GM18867 (cell line): ENCODE measurements at regions not wholly inside any gene's neighbourhood (a gene's known extent, or its start where the extent isn't known, plus 50 kb on each side); places are given as distances from the start of the nearest gene placed in this dataset.
"Not testable (repeated sequence)": the region's sequence is repeated elsewhere in the genome, so short reads cannot be mapped to it uniquely, and the experiment has no call there.

Experiments
- ATAC-seq: cut with Tn5 transposase; IDR thresholded peaks from one replicate; pipeline ENCODE4 v1.9.1; 2021; ENCODE audit warnings: mild to moderate bottlenecking, moderate library complexity; ENCODE audit not compliant: unreplicated experiment

DNA sequence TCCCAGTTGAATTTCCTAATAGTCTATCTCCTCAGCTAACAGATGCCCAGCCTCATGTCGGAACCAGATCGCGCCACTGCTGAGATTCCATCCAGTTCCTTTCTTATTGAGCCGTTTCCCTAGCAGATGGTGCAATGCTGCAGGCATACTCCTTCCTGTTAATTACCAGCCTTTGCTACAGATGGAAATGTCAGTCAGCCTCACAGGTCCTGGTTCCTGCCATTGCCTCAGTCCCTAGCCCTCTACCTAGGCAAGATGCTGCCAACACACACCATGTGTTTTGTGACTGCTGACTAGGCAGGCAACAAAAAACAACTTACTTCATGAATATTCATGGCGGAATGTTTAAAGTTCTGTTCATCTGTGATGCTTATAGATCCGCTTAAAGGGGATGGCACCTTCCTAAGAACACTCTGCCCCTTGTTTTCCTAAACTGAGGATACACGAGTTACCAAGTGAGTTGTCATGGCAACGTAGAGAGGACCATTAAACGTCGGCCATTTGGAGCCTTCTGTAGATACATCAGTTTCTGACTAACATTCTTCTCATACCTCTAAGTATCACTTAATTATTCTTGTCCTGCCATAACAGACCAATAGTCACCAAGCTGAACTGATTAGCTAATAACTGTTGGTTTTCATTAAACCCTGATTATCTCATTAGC, 749.5 kb downstream of the RNF144A start:
- no peak for ATAC-seq

DNA sequence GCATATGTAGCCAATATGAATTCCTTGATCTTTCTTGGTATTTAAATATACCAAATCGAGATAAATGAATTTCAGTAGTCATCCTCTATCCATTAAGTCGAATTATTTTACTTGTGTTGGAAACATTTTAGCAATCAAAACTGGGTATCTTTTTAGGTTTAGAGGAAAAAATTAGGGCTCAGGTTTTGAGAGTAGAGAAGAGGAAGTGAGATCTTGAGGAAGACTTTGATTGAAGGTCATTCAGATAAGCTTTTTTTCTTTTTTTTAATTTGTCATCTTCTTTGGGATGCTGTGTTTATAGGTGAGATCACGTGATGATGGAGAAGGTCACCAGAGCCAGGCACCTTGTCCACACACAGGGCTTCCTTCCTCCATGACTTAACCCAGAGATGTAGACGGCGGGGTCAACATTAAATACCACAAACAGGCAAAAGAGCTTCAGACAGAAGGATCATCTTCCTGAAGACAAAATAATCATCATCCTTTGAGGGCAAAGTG, 750.1 kb downstream of the RNF144A start:
- ATAC-seq: no peak

DNA sequence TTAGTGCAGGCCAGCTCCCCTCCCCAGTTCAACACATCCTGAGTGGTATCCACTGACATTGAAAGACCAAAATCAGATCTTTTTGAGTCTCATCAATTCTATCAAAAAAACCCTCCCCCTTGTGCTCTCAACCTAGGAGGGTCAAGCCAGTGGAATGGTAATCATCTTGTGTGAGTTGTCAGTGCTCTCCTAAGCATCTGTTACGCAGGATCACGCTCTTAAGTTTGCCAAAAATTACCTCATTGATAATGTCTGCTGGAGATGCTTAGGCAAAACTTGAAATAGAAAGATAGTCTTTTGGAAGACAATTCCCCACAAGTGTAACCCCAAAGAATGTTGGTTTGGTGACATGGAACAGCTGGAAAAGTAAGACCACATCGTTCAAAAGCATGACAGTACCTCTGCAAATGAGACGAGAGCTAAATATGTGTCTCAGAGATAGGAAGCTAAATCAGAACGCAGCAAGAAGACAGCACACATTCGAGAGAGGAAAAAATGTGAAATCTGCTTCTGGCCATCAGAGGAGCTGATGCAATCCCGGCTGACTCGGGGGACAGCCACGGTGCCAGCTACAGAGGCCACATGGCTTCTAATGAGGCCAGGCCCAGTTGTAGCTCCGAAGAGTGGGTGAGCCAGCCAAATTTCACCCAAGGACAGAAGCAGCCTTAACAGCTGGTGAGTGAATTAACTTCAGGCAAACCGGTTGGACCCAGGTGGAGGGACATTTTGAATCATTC, 753.9 kb downstream of the RNF144A start:
- ATAC-seq: no peak

DNA sequence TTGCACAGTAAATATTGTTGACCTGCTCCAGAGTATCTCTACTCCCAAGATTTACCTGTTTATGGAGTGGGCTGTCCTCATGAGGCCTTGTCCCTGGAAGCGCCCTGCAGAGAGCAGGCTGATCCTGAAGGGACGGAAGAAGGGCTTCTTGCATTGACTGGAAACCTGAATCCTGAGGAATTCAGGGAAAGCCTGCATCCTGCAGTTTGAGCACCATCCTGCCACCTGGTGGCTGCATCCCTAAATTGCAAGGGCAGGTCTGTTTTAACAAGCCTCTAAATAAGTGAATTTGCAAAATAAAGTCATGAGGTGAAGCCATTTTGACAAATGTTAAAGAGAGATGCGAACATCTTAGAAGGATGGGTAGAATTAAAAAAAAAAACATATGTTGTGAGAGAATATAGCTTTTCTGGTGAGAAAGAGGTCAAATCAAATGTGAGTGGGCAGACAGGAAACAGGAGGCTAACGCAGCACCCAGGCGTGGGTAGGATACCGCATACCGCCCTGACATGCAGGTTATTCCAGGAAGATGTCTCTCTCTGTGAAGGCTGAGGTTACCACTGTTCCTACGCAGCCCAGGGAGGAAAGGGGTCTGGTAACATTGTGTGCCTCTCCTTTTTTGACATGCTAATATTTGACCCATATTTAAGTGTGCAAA, 754.9 kb downstream of the RNF144A start:
- no peak for ATAC-seq

DNA sequence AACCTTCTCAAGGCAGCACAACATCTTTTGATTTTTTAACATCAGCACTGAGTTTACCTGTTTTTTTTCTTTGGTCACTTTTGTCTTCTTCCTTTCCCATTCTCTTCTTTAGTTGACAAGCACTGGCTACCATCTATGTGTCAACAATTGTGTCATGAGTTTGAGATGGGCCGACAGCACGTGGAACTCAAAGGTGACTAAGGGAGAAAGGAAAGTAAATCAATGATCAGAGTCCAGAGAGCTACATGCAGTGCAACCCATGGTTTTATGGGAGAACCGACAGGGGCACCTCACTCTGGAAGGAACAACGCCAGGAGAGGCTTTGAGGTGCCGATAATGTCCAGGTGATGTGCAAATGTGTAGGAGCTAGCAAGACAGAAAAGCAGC, 755.5 kb downstream of the RNF144A start:
- ATAC-seq: no peak

DNA sequence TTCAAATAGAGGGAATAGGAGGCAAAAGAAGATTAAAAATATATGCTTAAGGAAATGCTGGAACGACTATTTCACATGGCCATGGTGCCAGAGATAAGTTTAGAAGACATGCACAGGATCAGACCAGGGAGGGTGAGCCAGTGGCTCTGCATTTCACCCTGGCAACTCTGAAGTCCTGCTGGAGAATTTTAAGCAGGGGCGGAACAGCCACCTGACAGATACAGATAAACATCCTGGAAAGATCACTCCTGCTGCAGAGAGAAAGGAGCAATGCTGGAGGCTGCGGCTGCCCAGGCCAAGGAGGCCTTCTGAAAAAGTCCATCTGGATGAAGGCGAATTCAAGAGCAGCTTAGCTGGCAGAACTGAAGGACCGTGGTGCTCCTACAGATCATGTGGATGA, 755.9 kb downstream of the RNF144A start:
- ATAC-seq: no peak

DNA sequence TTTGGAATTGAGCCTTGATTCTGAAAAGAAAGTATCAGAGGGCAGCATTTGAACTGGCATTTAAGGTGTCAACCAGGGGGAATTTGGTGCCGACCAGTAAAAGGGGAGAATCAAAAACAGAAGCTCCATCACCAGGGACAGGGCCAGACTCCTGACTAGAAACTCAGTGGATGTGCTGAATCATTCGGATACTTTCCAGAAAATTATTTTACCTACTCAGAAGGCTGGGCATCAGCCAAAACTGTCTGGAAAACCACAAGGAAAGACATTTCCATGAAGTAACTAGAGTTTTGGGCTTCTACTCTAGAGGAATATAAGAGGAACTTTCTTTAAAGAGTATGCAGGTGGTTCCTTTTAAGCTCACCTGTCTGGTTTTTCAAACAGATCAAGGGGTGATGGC, 756.6 kb downstream of the RNF144A start:
- no peak for ATAC-seq

DNA sequence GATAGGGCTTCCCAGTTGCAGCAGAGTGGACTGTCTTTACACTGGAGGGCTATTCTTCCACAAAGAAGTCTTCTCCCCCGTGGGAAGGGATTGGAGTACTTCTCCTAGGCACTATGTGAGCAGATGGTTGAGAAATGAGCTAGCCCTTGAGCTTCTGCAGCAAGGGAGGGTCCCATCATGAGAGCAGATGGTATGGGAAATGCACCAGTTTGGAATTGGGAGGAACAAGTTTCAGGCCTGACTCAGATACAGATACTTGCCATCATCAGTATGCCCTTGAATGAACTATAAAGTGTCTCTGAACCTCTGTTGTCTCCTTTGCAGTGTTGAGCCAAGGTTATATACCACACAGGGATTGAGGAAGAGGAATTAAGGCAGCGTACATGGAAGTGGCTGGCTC, 757.4 kb downstream of the RNF144A start:
- no peak for ATAC-seq

DNA sequence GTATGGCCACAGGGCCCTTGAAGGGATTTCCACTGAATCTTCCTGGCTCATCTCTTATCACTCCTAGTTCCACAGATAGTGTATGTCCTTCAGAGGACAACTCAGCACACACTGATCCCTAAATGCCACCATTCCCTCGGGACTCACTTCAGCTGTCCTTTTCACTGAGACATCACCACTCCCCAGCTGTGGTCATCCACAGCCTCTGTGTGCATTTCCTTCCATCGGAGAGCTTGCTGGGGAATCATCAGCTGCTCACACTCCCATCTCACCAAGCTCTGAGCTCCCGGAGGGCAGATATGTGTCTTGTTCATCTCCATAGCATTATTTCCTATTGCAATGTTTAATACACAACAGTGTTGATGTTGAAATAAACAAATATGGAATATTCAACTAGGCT, 759.5 kb downstream of the RNF144A start:
- no peak for ATAC-seq

DNA sequence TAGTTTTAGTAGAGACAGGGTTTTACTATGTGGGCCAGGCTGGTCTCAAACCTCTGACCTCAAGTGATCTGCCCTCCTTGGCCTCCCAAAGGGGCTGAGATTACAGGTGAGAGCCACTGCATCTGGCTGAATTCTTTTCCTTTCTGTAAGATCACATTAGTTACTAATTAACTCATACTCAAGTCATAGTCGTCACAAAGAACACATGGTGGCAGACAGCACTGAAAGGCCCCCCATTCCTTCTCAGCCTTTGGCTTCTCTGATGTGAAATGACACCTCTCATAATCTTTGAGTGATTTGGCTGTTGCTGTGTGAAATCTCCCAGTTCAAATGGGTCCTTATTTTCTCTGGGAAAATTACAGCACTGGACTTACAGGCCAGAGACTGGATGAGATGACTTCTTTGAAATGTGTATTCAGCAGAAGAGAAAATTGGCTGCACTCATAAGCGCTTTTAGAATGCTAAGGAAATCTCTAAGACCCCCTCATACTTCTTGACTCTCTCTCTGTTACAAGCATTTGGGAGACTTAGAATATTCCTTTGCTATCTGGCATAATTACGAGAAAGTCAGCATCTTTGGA, 764.8 kb downstream of the RNF144A start:
- ATAC-seq: no peak

DNA sequence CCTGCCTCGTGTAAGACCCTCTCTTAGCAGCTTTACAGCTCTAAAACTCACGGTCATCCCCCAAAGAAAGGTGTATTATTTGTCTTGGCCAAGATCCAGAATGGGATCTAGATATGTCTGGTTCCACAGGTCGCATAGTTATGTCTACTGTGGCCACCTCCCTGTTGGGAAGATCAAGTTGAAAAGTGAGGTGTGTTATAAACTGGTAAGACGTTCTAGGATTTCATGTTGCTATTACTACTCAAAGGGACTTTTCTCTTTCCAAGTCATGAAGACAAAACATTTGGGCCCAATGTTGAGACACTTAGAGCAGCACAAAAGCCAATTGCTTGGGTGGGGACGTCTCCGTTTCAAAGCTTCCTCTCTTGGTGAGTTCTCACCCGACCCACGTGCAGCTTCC, 766.0 kb downstream of the RNF144A start:
- no peak for ATAC-seq

DNA sequence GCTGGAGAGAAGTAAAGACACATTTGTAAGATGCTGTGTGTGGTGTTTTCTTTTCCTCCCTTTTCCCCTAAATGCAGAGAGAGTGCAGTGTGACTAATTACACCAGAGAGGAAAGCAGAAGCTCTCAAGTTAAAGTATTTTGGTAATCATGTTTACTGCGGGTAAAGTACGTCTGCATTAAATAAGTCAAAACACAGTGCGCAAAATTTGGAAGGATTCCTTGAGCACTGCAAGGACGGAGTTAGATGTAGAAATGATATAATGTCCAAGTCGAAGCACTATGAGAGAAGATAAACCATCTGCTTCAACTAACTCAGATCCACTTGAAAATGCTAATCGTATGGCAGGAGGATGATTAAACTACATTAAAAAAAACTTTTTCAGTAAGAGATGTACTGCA, 766.5 kb downstream of the RNF144A start:
- no peak for ATAC-seq

DNA sequence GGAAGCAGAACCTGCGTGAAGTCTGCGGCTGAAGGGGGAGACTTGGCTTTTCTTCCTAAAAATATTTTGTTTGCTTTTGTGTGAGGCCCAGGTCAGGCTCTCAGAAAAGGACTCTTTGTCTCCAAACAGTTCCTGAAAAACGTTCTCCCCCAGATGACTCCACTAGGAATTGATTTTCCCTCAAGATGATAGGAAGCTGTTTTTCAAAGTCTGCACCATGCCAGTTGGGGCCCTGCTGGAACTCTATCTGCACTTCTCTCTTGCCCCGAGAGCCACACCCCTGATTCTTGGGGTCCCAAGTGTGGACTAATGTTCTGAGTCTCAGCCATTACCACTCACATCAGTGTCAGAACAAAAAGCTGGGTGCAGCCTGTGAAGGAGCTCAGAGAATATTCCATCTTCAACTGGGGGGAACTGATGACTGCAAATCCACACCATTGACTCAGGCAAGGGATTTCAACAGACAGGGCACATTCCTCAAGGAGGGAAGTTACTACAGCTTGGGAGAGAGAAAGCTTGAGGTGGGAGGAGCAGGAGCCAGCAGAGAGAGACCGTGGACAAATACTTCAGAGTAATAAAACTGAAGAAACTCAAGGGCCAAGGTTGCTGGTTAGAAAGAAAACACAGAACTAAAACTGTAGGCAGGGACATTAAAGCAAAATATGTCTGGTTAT, 768.3 kb downstream of the RNF144A start:
- ATAC-seq: no peak

DNA sequence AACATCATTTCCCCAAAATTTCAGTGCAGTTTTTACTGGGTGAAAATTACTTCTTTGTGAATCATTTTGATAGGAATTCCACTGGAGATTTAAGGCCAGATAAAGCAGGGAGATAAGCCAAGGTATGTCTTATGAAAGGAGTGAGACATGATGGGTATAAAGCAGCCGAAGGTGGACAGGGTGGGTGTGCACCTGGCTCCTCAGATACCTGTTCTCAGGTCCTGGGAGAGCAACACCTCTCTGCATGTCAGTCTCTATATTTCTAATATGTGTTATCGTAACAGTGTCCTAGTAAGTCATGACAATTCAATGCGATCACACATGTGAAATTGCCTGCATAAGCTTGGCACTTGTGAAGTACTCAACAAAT, 768.8 kb downstream of the RNF144A start:
- no peak for ATAC-seq

DNA sequence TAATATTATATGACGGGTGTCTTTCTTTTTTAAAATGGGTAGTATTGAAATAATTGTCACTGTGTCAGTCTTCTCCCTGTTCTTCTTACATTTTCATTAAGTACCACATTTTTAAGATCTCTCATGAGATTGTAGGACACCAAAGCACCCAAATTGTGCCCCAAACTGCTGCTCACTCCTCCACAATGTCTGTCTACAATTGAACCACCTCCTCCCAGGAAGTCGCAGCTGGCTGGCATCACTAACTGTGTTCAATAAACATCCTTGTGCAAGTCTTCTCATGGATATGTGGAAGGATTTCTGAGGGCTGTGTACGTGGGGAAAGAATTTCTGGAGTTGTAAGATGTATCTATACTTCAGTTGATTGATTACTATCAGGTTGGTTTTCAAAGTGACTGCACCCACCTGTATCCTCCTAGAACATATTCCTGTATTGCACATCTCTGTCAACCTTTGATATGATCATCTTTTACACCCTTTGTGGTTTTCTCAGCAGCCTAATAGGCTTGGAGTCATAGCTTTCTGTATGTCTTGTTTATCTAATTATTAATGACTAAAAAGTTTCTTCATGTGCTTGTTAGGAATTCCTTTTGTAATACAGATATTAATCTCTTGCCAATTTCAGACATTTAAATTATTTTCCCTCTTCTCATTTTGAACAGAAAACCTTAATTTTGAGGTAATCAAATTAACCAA, 774.9 kb downstream of the RNF144A start:
- ATAC-seq: no peak

DNA sequence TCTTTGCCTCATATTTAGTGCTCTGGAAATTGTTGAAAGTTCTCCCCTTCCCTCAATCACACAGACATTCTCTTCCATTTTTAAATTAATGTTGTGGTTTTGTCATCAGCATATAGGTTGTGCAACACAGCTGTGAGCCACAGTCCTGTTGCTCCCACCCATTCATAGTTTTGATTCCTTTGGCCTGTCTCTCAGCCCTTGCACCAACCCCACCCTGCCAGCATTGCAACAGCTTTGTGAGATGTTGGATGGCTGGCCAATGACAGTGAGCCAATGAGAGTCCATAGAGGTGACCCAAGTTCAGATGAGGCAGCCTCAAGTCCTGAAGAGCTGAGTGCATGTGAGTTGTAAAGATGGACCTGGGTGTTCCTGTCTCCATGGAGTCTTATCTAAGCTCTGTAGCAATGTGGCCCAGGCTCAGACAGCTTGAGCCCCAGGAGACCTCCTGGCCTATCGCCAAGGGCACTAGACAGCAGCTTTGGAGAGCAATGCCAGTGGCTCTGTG, 775.5 kb downstream of the RNF144A start:
- no peak for ATAC-seq

DNA sequence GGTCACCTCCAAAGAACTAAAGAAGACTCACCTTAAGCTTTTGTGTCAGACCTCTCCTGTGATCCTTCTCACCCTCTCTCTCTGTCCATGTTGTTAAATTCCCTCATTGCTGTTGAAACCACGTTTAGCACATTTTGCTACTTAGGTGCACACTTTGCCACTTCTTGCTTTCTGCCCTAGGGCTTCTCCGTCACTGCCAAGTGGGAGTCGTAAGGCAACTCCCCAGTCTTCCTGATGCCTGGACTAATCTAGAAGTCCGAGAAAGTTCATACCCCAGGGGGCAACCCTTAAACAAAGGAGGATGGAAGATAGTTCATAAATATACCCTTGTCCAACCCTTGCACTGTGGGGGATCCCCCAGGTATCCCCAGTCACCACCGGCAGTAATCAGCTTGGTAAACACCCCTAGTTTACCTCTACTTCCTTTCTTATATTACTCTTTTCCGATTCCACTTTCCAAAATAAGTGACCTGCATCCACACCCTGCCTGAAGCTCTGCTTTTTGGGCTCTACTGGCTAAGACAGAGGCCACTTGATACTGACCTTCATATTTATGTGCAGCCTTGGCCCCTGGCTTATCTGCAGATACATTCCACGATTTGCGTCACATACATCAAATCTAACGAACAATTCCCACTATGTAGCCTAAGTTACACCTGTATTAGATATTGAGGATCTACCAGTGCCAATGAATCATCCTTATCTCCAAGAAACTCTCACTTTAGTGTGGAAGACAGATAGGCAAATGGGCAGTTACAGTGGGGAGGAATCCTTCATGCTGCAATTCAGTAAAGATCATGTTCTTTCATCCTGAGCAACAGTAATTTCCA, 776.2 kb downstream of the RNF144A start:
- ATAC-seq: no peak

DNA sequence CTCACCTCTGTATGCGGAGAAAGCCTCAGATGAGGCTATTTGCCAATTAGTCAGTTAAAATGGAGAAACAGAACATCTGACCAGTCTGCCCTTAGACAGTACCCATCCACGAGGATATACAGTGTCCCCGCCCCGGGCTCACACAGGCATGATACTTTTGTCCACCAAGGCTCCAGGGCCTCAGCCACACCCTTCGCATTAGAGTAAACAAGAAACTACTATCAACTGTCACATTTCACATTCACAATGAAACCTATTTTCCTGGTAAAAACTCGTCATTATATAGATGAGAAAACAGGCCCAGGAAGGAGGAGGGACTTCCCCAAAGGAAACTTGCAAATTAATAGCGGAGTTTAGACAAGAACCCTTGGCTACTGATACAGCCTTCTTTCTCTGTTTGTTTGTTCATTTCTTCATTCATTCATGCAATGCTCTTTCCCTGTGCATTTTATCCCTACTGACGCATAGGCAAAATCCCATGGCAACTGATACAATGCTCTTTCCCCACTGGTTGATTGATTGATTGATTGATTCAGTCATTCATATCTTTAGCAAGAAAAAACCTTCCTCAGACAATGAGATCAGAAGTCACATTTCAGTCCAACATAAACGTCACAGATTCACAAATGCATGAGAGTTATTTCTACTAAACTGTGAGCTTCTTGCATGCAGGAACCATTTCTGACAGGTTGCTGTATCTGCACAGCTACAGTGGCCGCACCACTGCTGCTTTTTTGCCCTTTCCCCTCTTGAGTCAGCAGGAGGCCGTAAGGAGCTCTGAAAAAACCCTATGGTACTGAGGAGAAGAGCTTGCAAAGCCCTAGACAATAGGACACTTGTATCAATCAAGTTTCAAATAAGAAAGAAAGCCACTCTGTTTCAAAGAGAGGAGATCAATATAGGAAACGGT, 777.1 kb downstream of the RNF144A start:
- no peak for ATAC-seq

DNA sequence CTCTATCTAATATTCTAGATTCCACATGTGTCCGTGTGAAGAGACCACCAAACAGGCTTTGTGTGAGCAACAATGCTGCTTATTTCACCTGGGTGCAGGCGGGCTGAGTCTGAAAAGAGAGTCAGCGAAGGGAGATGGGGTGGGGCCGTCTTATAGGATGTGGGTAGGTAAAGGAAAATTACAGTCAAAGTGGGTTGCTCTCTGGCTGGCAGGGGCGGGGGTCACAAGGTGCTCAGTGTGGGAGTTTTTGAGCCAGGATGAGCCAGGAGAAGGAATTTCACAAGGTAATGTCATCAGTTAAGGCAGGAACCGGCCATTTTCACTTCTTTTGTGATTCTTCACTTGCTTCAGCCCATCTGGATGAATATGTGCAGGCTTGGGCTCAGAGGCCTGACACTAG, 779.3 kb downstream of the RNF144A start:
- ATAC-seq: not testable (repeated sequence)
